ENCODE measurements at regions not wholly inside any gene's neighbourhood (a gene's known extent, or its start where the extent isn't known, plus 50 kb on each side); places are given as distances from the start of the nearest gene placed in this dataset.
"Not testable (repeated sequence)": the region's sequence is repeated elsewhere in the genome, so short reads cannot be mapped to it uniquely, and the experiment has no call there.

DNA sequence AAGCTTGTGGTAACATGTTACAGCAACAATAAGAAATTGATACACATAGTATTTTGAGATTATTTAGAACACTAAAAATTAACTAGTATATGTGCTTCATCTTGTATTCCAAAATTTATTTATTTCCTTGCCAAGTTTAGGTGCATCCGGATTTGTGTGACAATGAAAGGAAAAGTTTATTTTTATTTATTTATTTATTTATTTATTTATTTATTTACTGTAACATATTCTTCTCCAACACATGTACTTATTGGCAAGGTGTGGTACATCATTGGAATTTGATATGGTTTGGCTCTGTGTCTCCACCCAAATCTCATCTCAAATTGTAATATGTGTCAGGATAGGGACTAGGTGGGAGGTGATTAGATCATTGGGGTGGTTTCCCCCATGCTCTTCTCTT, 373.3 kb upstream of the EDIL3 start:
- TF ChIP-seq, protein P1, sequence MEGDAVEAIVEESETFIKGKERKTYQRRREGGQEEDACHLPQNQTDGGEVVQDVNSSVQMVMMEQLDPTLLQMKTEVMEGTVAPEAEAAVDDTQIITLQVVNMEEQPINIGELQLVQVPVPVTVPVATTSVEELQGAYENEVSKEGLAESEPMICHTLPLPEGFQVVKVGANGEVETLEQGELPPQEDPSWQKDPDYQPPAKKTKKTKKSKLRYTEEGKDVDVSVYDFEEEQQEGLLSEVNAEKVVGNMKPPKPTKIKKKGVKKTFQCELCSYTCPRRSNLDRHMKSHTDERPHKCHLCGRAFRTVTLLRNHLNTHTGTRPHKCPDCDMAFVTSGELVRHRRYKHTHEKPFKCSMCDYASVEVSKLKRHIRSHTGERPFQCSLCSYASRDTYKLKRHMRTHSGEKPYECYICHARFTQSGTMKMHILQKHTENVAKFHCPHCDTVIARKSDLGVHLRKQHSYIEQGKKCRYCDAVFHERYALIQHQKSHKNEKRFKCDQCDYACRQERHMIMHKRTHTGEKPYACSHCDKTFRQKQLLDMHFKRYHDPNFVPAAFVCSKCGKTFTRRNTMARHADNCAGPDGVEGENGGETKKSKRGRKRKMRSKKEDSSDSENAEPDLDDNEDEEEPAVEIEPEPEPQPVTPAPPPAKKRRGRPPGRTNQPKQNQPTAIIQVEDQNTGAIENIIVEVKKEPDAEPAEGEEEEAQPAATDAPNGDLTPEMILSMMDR (IDR thresholded peaks at IDR 0.05): no peak

GRCh38 chr5:84752780-84753179, 368.1 kb upstream of the EDIL3 start:
- H3K36me3 ChIP-seq: no peaks in the 10 kb centered on the region
- intact Hi-C loops (cut with DNase I): no loop called here
- no peak overlapping the region for H3K4me3 ChIP-seq
- DNase-seq (no peak), ATAC-seq (no peak)
- H3K27me3 ChIP-seq (ENCODE audit: low read depth): no peaks in the 10 kb centered on the region
- no peaks in the 10 kb centered on the region for H3K9me3 ChIP-seq
- no peak overlapping the region for H3K27ac ChIP-seq
- H3K4me1 ChIP-seq: no peaks in the 10 kb centered on the region
- TF ChIP-seq, protein P1 (IDR thresholded peaks at IDR 0.05): no peak

More for the DNA sequence above, 373.3 kb upstream of the EDIL3 start:
- H3K36me3 ChIP-seq: no peaks in the 10 kb centered on the region
- no peaks in the 10 kb centered on the region for H3K27me3 ChIP-seq (ENCODE audit: low read depth)
- intact Hi-C loops (cut with DNase I): no loop called here
- DNase-seq (no peak), ATAC-seq (no peak)
- no peaks in the 10 kb centered on the region for H3K4me1 ChIP-seq
- no peak overlapping the region for H3K4me3 ChIP-seq
- H3K27ac ChIP-seq: no peak overlapping the region
- H3K9me3 ChIP-seq: no peaks in the 10 kb centered on the region

DNA sequence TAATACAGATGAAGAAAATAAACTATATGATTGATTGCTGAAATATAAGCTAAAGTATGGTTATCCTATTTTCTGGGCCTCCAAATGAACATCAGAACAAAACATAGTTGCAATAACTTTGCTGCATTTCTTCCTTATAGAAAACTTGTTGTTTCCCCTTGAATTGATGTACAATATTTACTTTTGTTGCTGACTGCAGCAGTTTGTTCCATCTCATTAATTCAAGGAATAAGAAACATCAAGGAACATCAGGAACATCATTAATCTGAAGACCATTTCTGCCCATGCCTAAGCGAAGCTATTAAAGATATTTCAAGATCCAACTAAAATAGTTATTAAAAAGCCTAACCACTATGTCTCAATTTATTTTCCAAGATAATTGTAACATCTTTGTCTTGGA, 363.6 kb upstream of the EDIL3 start:
- DNase-seq (no peak), ATAC-seq (no peak)
- intact Hi-C loops (cut with DNase I): no loop called here
- H3K27ac ChIP-seq: no peak overlapping the region
- H3K27me3 ChIP-seq (ENCODE audit: low read depth): no peaks in the 10 kb centered on the region
- TF ChIP-seq, protein P1 (IDR thresholded peaks at IDR 0.05): no peak
- H3K9me3 ChIP-seq: no peaks in the 10 kb centered on the region
- H3K4me3 ChIP-seq: no peak overlapping the region
- H3K4me1 ChIP-seq: no peaks in the 10 kb centered on the region
- H3K36me3 ChIP-seq: no peaks in the 10 kb centered on the region

DNA sequence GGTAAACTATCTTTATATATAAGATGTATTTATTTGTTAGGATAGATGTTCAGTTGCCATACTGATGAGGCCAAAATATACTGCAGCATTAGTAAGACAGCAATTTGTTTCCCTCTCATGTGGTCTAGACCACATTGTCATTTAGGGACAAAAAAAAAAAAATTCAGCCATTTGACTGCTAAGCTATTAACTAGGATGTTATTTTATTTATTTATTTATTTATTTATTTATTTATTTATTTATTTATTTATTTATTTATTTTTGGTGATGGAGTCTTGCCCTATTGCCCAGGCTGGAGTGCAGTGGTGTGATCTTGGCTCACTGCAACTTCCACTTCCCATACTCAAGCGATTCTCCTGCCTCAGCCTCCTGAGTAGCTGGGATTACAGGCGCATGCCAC, 361.6 kb upstream of the EDIL3 start:
- DNase-seq; H3K4me3 ChIP-seq; intact Hi-C loops (cut with DNase I); H3K4me1 ChIP-seq; H3K36me3 ChIP-seq; H3K27ac ChIP-seq; ATAC-seq; H3K9me3 ChIP-seq; H3K27me3 ChIP-seq (ENCODE audit: low read depth): not testable (repeated sequence)

DNA sequence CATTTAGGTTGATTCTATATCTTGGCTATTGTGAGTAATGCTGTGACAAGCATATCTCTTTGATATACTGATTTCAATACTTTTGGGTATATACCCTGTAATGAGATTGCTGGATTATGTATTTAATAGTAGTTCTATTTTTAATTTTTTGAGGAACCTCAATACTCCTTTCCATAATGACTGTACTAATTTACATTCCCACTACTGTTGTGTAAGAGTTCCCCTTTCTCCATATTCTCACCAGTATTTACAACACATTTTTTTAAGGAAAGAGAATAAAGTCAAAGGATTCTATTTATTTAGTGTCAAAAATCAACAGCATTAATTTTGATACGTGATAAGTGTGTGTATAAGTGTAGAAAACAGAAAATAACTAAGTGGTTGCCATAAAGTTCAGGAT, 356.4 kb upstream of the EDIL3 start:
- no peaks in the 10 kb centered on the region for H3K27me3 ChIP-seq (ENCODE audit: low read depth)
- H3K4me3 ChIP-seq: no peak overlapping the region
- no peak for ATAC-seq
- H3K4me1 ChIP-seq: no peaks in the 10 kb centered on the region
- no peaks in the 10 kb centered on the region for H3K36me3 ChIP-seq
- DNase-seq: no peak
- H3K27ac ChIP-seq: no peak overlapping the region
- TF ChIP-seq, protein P1 (IDR thresholded peaks at IDR 0.05): no peak
- intact Hi-C loops (cut with DNase I): no loop called here
- no peaks in the 10 kb centered on the region for H3K9me3 ChIP-seq

- no peak overlapping the region for H3K4me3 ChIP-seq
- TF ChIP-seq, protein P1 (IDR thresholded peaks at IDR 0.05): no peak
- no peak overlapping the region for H3K27ac ChIP-seq
- no peaks in the 10 kb centered on the region for H3K27me3 ChIP-seq (ENCODE audit: low read depth)
- DNase-seq: no peak
- no peaks in the 10 kb centered on the region for H3K9me3 ChIP-seq
- no peaks in the 10 kb centered on the region for H3K4me1 ChIP-seq
- intact Hi-C loops (cut with DNase I): no loop called here
- no peaks in the 10 kb centered on the region for H3K36me3 ChIP-seq
- peak; percentile 51 to 81 for ATAC-seq
These were observed 344.6 kb upstream of the EDIL3 start for GRCh38 chr5:84729326-84729725.
